Liver (tissue), 3 donors: ENCODE measurements at regions not wholly inside any gene's neighbourhood (a gene's known extent, or its start where the extent isn't known, plus 50 kb on each side); places are given as distances from the start of the nearest gene placed in this dataset.

Source experiments
- EGR1 ChIP-seq, 2 donors: IDR thresholded peaks; 2 replicates each; pipeline ENCODE4 v1.6.1; 2016 to 2018; ENCODE audit warnings: antibody characterized with exemption in 2 of 2, low read depth in 2 of 2
- FOXA1 ChIP-seq: IDR thresholded peaks from 2 replicates; pipeline ENCODE4 v1.6.1; 2016; ENCODE audit warnings: antibody characterized with exemption
- GABPA ChIP-seq, 2 donors: IDR thresholded peaks in 1 of 2; conservative IDR thresholded peaks in 1 of 2; 2 replicates each; pipeline ENCODE4 v1.6.1; 2016; ENCODE audit warnings: antibody characterized with exemption in 2 of 2, mild to moderate bottlenecking in 1 of 2, moderate library complexity in 1 of 2
- JUND ChIP-seq, 2 donors: IDR thresholded peaks; 2 replicates each; pipeline ENCODE4 v1.6.1; 2016; ENCODE audit warnings: antibody characterized with exemption in 2 of 2
- NR2F2 ChIP-seq: IDR thresholded peaks from 2 replicates; pipeline ENCODE4 v1.6.1; 2016; ENCODE audit warnings: antibody characterized with exemption
- RAD21 ChIP-seq, 2 donors: IDR thresholded peaks; 2 replicates each; pipeline ENCODE4 v1.6.1; 2016; ENCODE audit warnings: antibody characterized with exemption in 2 of 2, mild to moderate bottlenecking in 2 of 2
- SP1 ChIP-seq: IDR thresholded peaks from 2 replicates; pipeline ENCODE4 v1.6.1; 2018; ENCODE audit warnings: antibody characterized with exemption, mild to moderate bottlenecking
- TAF1 ChIP-seq: conservative IDR thresholded peaks from 2 replicates; pipeline ENCODE4 v1.6.1; 2016; ENCODE audit warnings: antibody characterized with exemption, mild to moderate bottlenecking
- YY1 ChIP-seq: IDR thresholded peaks from 2 replicates; pipeline ENCODE4 v1.6.1; 2016; ENCODE audit warnings: antibody characterized with exemption, mild to moderate bottlenecking
- TF ChIP-seq, protein P1 (sequence below): fragments of 150-350 bp; IDR thresholded peaks from 2 replicates; pipeline ENCODE4 v1.5.1; 2017; ENCODE audit warnings: improper control_type of control experiment, low read depth, low read length; ENCODE audit not compliant: missing input control
- TF ChIP-seq, protein P2 (sequence below): IDR thresholded peaks from 2 replicates; pipeline ENCODE4 v1.6.1; 2016; ENCODE audit warnings: antibody characterized with exemption, mild to moderate bottlenecking
- TF ChIP-seq, protein P3 (sequence below): IDR thresholded peaks from 2 replicates; pipeline ENCODE4 v1.6.1; 2016; ENCODE audit warnings: antibody characterized with exemption
- TF ChIP-seq, protein P4 (sequence below): IDR thresholded peaks from 2 replicates; pipeline ENCODE4 v1.6.1; 2016; ENCODE audit warnings: antibody characterized with exemption
- donor health status: healthy.
- donor health status: healthy.

DNA sequence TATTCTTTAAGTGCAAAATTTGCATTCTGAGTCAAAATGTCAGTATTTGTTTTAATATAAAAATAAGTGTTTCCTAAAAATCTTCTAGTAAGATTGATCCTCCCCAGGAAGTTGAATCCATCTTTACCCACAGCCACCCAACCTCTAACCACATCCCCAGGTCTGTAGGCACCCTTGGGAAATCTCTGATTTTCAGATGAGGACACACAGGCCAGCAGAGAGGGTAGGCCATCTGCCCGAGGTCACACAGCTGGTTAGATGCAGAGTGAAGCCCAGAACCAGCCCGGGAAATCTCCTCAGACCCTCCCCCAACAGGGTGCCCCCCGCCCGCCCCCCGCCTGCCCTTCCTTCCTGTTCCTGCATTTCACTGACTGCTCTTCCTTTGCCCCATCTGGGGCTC is 277.5 kb downstream of the FBXW7 start:
- no peak for TF ChIP-seq RAD21 (IDR thresholded peaks at IDR 0.05)
- TF ChIP-seq, protein P1, sequence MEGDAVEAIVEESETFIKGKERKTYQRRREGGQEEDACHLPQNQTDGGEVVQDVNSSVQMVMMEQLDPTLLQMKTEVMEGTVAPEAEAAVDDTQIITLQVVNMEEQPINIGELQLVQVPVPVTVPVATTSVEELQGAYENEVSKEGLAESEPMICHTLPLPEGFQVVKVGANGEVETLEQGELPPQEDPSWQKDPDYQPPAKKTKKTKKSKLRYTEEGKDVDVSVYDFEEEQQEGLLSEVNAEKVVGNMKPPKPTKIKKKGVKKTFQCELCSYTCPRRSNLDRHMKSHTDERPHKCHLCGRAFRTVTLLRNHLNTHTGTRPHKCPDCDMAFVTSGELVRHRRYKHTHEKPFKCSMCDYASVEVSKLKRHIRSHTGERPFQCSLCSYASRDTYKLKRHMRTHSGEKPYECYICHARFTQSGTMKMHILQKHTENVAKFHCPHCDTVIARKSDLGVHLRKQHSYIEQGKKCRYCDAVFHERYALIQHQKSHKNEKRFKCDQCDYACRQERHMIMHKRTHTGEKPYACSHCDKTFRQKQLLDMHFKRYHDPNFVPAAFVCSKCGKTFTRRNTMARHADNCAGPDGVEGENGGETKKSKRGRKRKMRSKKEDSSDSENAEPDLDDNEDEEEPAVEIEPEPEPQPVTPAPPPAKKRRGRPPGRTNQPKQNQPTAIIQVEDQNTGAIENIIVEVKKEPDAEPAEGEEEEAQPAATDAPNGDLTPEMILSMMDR, result no peak
- TF ChIP-seq EGR1 (IDR thresholded peaks at IDR 0.05; ENCODE audit: low read depth in 2 of 2), result no peak
- TF ChIP-seq NR2F2, result no peak
- TF ChIP-seq, protein P2, sequence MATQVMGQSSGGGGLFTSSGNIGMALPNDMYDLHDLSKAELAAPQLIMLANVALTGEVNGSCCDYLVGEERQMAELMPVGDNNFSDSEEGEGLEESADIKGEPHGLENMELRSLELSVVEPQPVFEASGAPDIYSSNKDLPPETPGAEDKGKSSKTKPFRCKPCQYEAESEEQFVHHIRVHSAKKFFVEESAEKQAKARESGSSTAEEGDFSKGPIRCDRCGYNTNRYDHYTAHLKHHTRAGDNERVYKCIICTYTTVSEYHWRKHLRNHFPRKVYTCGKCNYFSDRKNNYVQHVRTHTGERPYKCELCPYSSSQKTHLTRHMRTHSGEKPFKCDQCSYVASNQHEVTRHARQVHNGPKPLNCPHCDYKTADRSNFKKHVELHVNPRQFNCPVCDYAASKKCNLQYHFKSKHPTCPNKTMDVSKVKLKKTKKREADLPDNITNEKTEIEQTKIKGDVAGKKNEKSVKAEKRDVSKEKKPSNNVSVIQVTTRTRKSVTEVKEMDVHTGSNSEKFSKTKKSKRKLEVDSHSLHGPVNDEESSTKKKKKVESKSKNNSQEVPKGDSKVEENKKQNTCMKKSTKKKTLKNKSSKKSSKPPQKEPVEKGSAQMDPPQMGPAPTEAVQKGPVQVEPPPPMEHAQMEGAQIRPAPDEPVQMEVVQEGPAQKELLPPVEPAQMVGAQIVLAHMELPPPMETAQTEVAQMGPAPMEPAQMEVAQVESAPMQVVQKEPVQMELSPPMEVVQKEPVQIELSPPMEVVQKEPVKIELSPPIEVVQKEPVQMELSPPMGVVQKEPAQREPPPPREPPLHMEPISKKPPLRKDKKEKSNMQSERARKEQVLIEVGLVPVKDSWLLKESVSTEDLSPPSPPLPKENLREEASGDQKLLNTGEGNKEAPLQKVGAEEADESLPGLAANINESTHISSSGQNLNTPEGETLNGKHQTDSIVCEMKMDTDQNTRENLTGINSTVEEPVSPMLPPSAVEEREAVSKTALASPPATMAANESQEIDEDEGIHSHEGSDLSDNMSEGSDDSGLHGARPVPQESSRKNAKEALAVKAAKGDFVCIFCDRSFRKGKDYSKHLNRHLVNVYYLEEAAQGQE, result no peak
- TF ChIP-seq, protein P3, sequence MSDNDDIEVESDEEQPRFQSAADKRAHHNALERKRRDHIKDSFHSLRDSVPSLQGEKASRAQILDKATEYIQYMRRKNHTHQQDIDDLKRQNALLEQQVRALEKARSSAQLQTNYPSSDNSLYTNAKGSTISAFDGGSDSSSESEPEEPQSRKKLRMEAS, result no peak
- TF ChIP-seq JUND (IDR thresholded peaks at IDR 0.05), result no peak
- TF ChIP-seq, protein P4, sequence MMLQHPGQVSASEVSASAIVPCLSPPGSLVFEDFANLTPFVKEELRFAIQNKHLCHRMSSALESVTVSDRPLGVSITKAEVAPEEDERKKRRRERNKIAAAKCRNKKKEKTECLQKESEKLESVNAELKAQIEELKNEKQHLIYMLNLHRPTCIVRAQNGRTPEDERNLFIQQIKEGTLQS, result no peak
- no peak for TF ChIP-seq TAF1
- no peak for TF ChIP-seq SP1
- TF ChIP-seq YY1, result no peak
- no peak for TF ChIP-seq GABPA (IDR thresholded peaks at IDR 0.05 in 1 of 2, conservative IDR thresholded peaks at IDR 0.05 in 1 of 2)
- no peak for TF ChIP-seq FOXA1
